OCI-LY3 (cell line): ENCODE measurements at regions not wholly inside any gene's neighbourhood (a gene's known extent, or its start where the extent isn't known, plus 50 kb on each side); places are given as distances from the start of the nearest gene placed in this dataset.

Experiments
- EZH2phosphoT487 ChIP-seq: fragments of 200-600 bp; shearing (Covaris generic); IDR thresholded peaks from 2 replicates; pipeline ENCODE4 v1.6.1; 2018; ENCODE audit warnings: antibody characterized with exemption, mixed run types, low read depth
- TF ChIP-seq, protein P1 (sequence below): fragments of 200-600, 300-600 bp; sonication (generic); IDR thresholded peaks from 2 replicates; pipeline ENCODE4 v1.5.1; 2014; ENCODE audit warnings: antibody characterized with exemption, low read length, low read depth

DNA sequence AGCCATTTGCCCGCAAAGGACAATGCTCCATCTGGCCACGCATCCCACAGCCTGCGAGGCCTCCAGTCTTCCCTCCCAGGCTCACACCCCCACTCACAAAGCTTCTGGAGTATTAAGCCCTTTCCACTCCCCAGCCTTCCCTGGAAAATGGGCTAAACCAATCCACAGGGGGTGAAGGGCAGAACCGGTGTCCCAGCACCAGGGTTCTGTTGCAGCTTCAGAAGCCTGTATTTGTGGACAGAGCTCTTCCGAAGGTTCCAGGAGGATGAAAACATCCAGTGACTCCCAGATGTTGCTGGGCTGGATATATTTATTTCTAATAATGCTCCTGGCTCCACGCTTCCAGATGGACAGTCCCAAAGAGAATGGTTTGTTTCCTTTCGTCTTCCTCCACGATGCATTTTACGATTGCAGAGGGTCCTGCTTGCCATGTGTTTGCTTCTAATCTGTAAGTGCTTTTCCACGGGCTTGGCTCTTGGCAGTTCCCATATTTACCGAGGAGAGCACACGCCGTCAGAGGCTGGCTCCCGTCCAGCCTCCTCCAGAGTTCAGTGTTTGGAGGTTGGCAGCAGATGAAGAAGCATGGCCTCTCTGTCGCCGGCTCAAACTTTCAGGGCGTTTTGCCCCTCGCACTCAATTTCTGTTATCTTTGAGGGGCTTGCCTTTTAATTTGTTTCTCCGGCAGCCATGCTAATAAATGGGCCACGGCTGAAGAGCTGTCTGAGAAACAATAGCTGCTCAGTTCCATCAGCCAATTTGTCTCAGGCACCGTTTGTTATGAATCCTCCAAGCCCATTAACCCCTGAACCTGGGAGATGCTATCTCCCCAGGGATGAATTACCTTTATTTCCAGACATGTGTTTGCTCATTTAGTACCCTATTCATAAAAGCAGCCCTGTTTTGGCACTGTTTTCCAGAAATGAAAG lies 367.9 kb upstream of the PROK2 start:
- TF ChIP-seq, protein P1, sequence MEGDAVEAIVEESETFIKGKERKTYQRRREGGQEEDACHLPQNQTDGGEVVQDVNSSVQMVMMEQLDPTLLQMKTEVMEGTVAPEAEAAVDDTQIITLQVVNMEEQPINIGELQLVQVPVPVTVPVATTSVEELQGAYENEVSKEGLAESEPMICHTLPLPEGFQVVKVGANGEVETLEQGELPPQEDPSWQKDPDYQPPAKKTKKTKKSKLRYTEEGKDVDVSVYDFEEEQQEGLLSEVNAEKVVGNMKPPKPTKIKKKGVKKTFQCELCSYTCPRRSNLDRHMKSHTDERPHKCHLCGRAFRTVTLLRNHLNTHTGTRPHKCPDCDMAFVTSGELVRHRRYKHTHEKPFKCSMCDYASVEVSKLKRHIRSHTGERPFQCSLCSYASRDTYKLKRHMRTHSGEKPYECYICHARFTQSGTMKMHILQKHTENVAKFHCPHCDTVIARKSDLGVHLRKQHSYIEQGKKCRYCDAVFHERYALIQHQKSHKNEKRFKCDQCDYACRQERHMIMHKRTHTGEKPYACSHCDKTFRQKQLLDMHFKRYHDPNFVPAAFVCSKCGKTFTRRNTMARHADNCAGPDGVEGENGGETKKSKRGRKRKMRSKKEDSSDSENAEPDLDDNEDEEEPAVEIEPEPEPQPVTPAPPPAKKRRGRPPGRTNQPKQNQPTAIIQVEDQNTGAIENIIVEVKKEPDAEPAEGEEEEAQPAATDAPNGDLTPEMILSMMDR: no peak
- no peak for TF ChIP-seq EZH2phosphoT487
